ENCODE measurements at regions not wholly inside any gene's neighbourhood (a gene's known extent, or its start where the extent isn't known, plus 50 kb on each side); places are given as distances from the start of the nearest gene placed in this dataset.

GRCh38 chr11:45085646-45086501 is 60.6 kb upstream of the PRDM11 start:
- no peaks in the 10 kb centered on the region for H3K9me3 Mint-ChIP-seq (ENCODE audit: low read depth)
- no peak for TF ChIP-seq CTCF (IDR thresholded peaks at IDR 0.05)
- no peak overlapping the region for H3K27ac Mint-ChIP-seq (ENCODE audit: unreplicated experiment)
- no peak for DNase-seq (ENCODE audit: low spot score)
- no peak overlapping the region for H3K4me3 Mint-ChIP-seq (ENCODE audit: unreplicated experiment)
- no peaks in the 10 kb centered on the region for H3K27me3 Mint-ChIP-seq (ENCODE audit: low read depth)
- H3K36me3 Mint-ChIP-seq (ENCODE audit: low read depth), result no peaks in the 10 kb centered on the region
- peaks cover 53% of the 10 kb centered on the region for H3K4me1 Mint-ChIP-seq (ENCODE audit: low read depth)

- DNase-seq (ENCODE audit: low spot score), result no peak
- no peaks in the 10 kb centered on the region for H3K36me3 Mint-ChIP-seq (ENCODE audit: low read depth)
- peaks cover 59% of the 10 kb centered on the region for H3K4me1 Mint-ChIP-seq (ENCODE audit: low read depth)
- H3K27ac Mint-ChIP-seq (ENCODE audit: unreplicated experiment), result peak overlapping the region; percentile 39
- no peaks in the 10 kb centered on the region for H3K27me3 Mint-ChIP-seq (ENCODE audit: low read depth)
- no peak overlapping the region for H3K4me3 Mint-ChIP-seq (ENCODE audit: unreplicated experiment)
- no peaks in the 10 kb centered on the region for H3K9me3 Mint-ChIP-seq (ENCODE audit: low read depth)
- TF ChIP-seq CTCF (IDR thresholded peaks at IDR 0.05), result no peak
Observed at GRCh38 chr11:45086526-45086925, 59.9 kb upstream of the PRDM11 start.

- peaks cover 67% of the 10 kb centered on the region for H3K4me1 Mint-ChIP-seq (ENCODE audit: low read depth)
- no peak for DNase-seq (ENCODE audit: low spot score)
- H3K36me3 Mint-ChIP-seq (ENCODE audit: low read depth), result no peaks in the 10 kb centered on the region
- peak overlapping the region; percentile 90 for H3K27ac Mint-ChIP-seq (ENCODE audit: unreplicated experiment)
- H3K4me3 Mint-ChIP-seq (ENCODE audit: unreplicated experiment), result no peak overlapping the region
- no peaks in the 10 kb centered on the region for H3K27me3 Mint-ChIP-seq (ENCODE audit: low read depth)
- no peak for TF ChIP-seq CTCF (IDR thresholded peaks at IDR 0.05)
- H3K9me3 Mint-ChIP-seq (ENCODE audit: low read depth), result no peaks in the 10 kb centered on the region
Observed at GRCh38 chr11:45087086-45087899, 59.1 kb upstream of the PRDM11 start.

GRCh38 chr11:45087900-45088160 is 58.6 kb upstream of the PRDM11 start:
- Mint-ChIP-seq H3K27ac (ENCODE audit: unreplicated experiment) (peak overlapping the region; percentile 90), H3K4me1 (ENCODE audit: low read depth) (peaks cover 67% of the 10 kb centered on the region), H3K4me3 (ENCODE audit: unreplicated experiment) (no peak overlapping the region), H3K27me3 (ENCODE audit: low read depth) (no peaks in the 10 kb centered on the region), H3K36me3 (ENCODE audit: low read depth) (no peaks in the 10 kb centered on the region), H3K9me3 (ENCODE audit: low read depth) (no peaks in the 10 kb centered on the region)
- no peak for TF ChIP-seq CTCF (IDR thresholded peaks at IDR 0.05)
- no peak for DNase-seq (ENCODE audit: low spot score)

- no peak overlapping the region for H3K4me3 Mint-ChIP-seq (ENCODE audit: unreplicated experiment)
- H3K9me3 Mint-ChIP-seq (ENCODE audit: low read depth), result no peaks in the 10 kb centered on the region
- no peaks in the 10 kb centered on the region for H3K36me3 Mint-ChIP-seq (ENCODE audit: low read depth)
- no peaks in the 10 kb centered on the region for H3K27me3 Mint-ChIP-seq (ENCODE audit: low read depth)
- no peak for DNase-seq (ENCODE audit: low spot score)
- no peak for TF ChIP-seq CTCF (IDR thresholded peaks at IDR 0.05)
- H3K4me1 Mint-ChIP-seq (ENCODE audit: low read depth), result peaks cover 74% of the 10 kb centered on the region
- H3K27ac Mint-ChIP-seq (ENCODE audit: unreplicated experiment), result peak overlapping the region; percentile 82
Observed at GRCh38 chr11:45089251-45089650, 57.2 kb upstream of the PRDM11 start.
